ENCODE measurements at regions not wholly inside any gene's neighbourhood (a gene's known extent, or its start where the extent isn't known, plus 50 kb on each side); places are given as distances from the start of the nearest gene placed in this dataset.
A peak's percentile ranks its signal among the peaks of the same experiment; 100 is the strongest.

GRCh38 chr5:82822634-82822927 lies 254.6 kb downstream of the TMEM167A start:
- Mint-ChIP-seq H3K27me3 (ENCODE audit: low read depth) (no peaks in the 10 kb centered on the region), H3K4me1 (peaks cover 44% of the 10 kb centered on the region), H3K9me3 (peaks cover 6% of the 10 kb centered on the region), H3K27ac (ENCODE audit: unreplicated experiment) (no peak overlapping the region), H3K4me3 (no peak overlapping the region), H3K36me3 (ENCODE audit: low read depth) (no peaks in the 10 kb centered on the region)
- DNase-seq (ENCODE audit: low read depth, low spot score) = no peak
- no peak for TF ChIP-seq CTCF (conservative IDR thresholded peaks at IDR 0.05)

GRCh38 chr5:82821846-82822633 lies 255.2 kb downstream of the TMEM167A start:
- Mint-ChIP-seq H3K4me3 (no peak overlapping the region), H3K27me3 (ENCODE audit: low read depth) (no peaks in the 10 kb centered on the region), H3K4me1 (peaks cover 44% of the 10 kb centered on the region), H3K9me3 (peaks cover 6% of the 10 kb centered on the region), H3K27ac (ENCODE audit: unreplicated experiment) (peak overlapping the region; percentile 71), H3K36me3 (ENCODE audit: low read depth) (no peaks in the 10 kb centered on the region)
- no peak for DNase-seq (ENCODE audit: low read depth, low spot score)
- no peak for TF ChIP-seq CTCF (conservative IDR thresholded peaks at IDR 0.05)

GRCh38 chr5:82820961-82821845 lies 256.0 kb downstream of the TMEM167A start:
- H3K36me3 Mint-ChIP-seq (ENCODE audit: low read depth) = no peaks in the 10 kb centered on the region
- peaks cover 3% of the 10 kb centered on the region for H3K9me3 Mint-ChIP-seq
- peaks cover 44% of the 10 kb centered on the region for H3K4me1 Mint-ChIP-seq
- H3K27me3 Mint-ChIP-seq (ENCODE audit: low read depth) = no peaks in the 10 kb centered on the region
- peak overlapping the region; percentile 60 for H3K27ac Mint-ChIP-seq (ENCODE audit: unreplicated experiment)
- no peak overlapping the region for H3K4me3 Mint-ChIP-seq
- no peak for TF ChIP-seq CTCF (conservative IDR thresholded peaks at IDR 0.05)
- no peak for DNase-seq (ENCODE audit: low read depth, low spot score)

- Mint-ChIP-seq H3K4me3 (no peak overlapping the region), H3K36me3 (ENCODE audit: low read depth) (no peaks in the 10 kb centered on the region), H3K27ac (ENCODE audit: unreplicated experiment) (no peak overlapping the region), H3K27me3 (ENCODE audit: low read depth) (no peaks in the 10 kb centered on the region), H3K4me1 (peaks cover 44% of the 10 kb centered on the region), H3K9me3 (peaks cover 3% of the 10 kb centered on the region)
- DNase-seq (ENCODE audit: low read depth, low spot score) = no peak
- no peak for TF ChIP-seq CTCF (conservative IDR thresholded peaks at IDR 0.05)
Measured at GRCh38 chr5:82820188-82820587, 257.0 kb downstream of the TMEM167A start.

- Mint-ChIP-seq H3K9me3 (peaks cover 3% of the 10 kb centered on the region), H3K36me3 (ENCODE audit: low read depth) (no peaks in the 10 kb centered on the region), H3K27ac (ENCODE audit: unreplicated experiment) (no peak overlapping the region), H3K27me3 (ENCODE audit: low read depth) (no peaks in the 10 kb centered on the region), H3K4me1 (peaks cover 59% of the 10 kb centered on the region), H3K4me3 (no peak overlapping the region)
- DNase-seq (ENCODE audit: low read depth, low spot score) = no peak
- no peak for TF ChIP-seq CTCF (conservative IDR thresholded peaks at IDR 0.05)
Measured at GRCh38 chr5:82817897-82818676, 259.1 kb downstream of the TMEM167A start.

Data from neural crest cell (in vitro differentiated cells).